ENCODE measurements at regions not wholly inside any gene's neighbourhood (a gene's known extent, or its start where the extent isn't known, plus 50 kb on each side); places are given as distances from the start of the nearest gene placed in this dataset.
A peak's percentile ranks its signal among the peaks of the same experiment; 100 is the strongest.
"Not testable (repeated sequence)": the region's sequence is repeated elsewhere in the genome, so short reads cannot be mapped to it uniquely, and the experiment has no call there.

DNA sequence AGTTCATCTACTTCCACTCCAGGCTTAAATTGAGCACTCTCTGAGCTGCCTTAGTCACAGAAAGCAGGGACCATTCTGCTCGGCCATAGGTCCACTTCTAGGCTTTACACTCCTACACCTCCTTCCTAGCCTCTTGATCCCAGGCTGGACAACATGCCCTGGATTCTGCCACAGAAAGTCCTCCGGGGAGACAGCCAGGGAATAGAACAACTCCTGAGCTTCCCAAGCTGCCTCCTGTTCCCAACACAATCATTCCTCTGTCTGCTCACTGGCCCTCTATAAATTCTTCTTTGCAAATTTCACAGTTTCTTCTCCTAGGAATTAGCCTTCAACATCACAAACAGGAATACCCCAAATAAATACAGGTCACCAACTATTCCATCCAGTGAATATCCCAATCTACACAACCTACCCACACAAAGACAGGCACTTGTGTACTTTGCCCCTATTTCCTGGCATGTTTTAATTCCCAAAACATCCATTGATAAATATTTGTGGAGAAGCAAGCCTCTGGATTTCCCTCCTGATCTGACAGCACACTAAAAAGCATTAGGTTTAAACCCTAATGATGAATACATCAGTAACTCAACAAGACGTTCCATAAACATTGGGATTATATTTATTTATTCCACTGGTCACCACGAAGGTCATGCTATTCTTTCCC lies 125.5 kb downstream of the ENC1 start:
- H3K4me3 Mint-ChIP-seq, result no peak overlapping the region
- H3K27me3 Mint-ChIP-seq, result no peaks in the 10 kb centered on the region
- no peak for DNase-seq (ENCODE audit: extremely low spot score, unreplicated experiment)
- H3K9me3 Mint-ChIP-seq, result no peaks in the 10 kb centered on the region
- TF ChIP-seq, protein P1, sequence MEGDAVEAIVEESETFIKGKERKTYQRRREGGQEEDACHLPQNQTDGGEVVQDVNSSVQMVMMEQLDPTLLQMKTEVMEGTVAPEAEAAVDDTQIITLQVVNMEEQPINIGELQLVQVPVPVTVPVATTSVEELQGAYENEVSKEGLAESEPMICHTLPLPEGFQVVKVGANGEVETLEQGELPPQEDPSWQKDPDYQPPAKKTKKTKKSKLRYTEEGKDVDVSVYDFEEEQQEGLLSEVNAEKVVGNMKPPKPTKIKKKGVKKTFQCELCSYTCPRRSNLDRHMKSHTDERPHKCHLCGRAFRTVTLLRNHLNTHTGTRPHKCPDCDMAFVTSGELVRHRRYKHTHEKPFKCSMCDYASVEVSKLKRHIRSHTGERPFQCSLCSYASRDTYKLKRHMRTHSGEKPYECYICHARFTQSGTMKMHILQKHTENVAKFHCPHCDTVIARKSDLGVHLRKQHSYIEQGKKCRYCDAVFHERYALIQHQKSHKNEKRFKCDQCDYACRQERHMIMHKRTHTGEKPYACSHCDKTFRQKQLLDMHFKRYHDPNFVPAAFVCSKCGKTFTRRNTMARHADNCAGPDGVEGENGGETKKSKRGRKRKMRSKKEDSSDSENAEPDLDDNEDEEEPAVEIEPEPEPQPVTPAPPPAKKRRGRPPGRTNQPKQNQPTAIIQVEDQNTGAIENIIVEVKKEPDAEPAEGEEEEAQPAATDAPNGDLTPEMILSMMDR (conservative IDR thresholded peaks at IDR 0.05), result no peak
- H3K36me3 Mint-ChIP-seq, result no peaks in the 10 kb centered on the region
- peaks cover 29% of the 10 kb centered on the region for H3K4me1 Mint-ChIP-seq (ENCODE audit: unreplicated experiment)
- H3K27ac Mint-ChIP-seq, result peak overlapping the region; percentile 14

DNA sequence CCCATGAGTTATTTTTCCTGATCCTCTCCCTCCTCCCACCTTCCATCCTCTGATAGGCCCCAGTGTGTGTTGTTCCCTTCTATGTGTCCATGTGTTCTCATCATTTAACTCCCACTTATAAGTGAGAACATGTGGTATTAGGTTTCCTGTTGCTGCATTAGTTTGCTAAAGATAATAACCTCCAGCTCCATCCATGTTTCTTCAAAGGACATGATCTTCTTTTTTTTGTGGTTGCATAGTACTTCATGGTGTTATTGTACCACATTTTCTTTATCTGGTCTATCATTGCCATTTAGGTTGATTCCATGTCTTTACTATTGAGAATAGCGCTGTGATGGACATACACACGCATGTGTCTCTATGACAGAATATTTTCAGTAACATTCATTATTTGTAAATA lies 128.8 kb downstream of the ENC1 start:
- H3K27me3 Mint-ChIP-seq; H3K9me3 Mint-ChIP-seq; DNase-seq (ENCODE audit: extremely low spot score, unreplicated experiment); H3K36me3 Mint-ChIP-seq; H3K4me3 Mint-ChIP-seq; H3K27ac Mint-ChIP-seq: not testable (repeated sequence)
- peaks cover 36% of the 10 kb centered on the region for H3K4me1 Mint-ChIP-seq (ENCODE audit: unreplicated experiment)

DNA sequence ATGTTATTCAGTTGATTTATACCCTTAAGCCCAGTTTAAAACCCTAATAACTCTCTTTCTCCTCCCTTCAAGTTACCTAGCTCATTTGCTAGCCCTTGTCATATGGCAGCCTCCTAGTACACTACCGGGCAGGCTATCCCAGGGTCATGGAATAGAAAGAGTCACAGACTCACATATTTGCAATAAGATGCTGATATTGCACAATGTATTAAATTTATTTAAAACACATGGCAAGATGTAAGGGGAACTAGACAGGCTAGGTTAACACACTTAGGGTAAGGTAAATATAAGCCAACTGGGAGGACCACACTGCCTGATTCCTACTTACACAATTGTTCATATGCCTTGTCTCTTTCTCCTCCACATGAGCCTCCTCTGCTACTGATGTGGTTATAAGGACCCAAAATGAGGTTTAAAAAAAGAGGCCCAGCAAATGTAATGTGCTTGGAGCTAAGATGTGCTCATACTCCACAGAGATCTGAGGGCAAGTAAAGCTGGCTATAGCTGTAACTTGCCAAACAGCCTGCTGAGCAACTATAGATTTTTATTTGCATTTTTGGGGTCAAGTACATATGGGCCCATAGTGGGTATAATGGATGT lies 130.0 kb downstream of the ENC1 start:
- H3K36me3 Mint-ChIP-seq, result no peaks in the 10 kb centered on the region
- TF ChIP-seq, protein P1 (conservative IDR thresholded peaks at IDR 0.05), result no peak

DNA sequence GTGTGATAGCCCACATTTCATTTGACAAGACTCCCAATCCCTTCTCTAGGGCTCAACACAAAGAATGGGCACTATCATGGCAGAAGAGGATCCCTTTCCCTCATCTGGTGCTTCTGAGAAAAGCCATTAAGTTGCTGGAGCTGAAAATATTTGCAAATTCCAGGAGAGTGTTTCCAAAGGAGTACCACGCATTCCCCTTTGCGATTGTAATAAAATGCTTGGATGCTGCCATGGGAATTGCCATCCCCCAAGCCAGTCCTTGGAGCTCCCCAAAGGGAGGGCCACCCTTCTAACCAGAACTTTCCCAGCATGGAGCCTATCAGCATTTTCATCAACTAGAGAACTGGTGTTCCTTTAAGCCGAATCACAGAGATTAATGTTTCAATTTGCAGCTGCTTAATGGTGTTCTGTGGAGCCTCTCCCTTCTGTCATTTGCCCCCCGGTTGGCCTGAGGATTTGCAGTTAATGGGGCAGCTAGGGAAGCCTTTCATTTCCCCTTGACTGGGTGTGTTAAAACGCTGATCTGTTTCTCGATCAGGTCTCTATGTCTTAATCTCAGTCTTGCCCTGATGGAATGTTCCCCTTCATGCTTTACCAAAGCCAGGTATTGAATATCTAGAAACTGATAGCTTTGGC lies 133.0 kb downstream of the ENC1 start:
- Mint-ChIP-seq H3K4me1 (ENCODE audit: unreplicated experiment) (peaks cover 36% of the 10 kb centered on the region), H3K36me3 (no peaks in the 10 kb centered on the region), H3K9me3 (peaks cover 5% of the 10 kb centered on the region), H3K27ac (no peak overlapping the region), H3K4me3 (no peak overlapping the region), H3K27me3 (no peaks in the 10 kb centered on the region)
- TF ChIP-seq, protein P1 (conservative IDR thresholded peaks at IDR 0.05), result no peak
- DNase-seq (ENCODE audit: extremely low spot score, unreplicated experiment), result no peak

More for the DNA sequence above, 130.0 kb downstream of the ENC1 start:
- Mint-ChIP-seq H3K27me3 (no peaks in the 10 kb centered on the region), H3K27ac (no peak overlapping the region), H3K4me1 (ENCODE audit: unreplicated experiment) (peaks cover 33% of the 10 kb centered on the region), H3K4me3 (no peak overlapping the region), H3K9me3 (no peaks in the 10 kb centered on the region)
- DNase-seq (ENCODE audit: extremely low spot score, unreplicated experiment), result no peak

DNA sequence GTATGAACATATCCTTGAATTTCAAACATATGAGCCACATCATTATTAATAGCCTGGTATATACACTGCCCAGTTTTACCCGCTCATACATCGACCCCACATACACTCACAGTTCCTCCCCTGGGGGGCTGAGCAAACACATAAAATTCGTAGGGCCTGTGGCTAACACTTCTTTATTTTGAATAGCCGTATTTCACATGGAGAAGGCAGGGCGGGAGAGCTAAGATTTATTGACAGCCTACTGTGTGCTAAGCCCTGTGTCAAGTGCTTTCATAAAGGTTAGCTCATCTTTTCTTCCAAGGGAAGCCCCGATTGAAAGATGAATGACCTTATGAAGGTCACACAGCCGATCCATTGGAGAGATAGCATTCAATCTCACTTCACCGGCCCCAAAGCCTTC lies 134.4 kb downstream of the ENC1 start:
- Mint-ChIP-seq H3K4me3 (no peak overlapping the region), H3K4me1 (ENCODE audit: unreplicated experiment) (peaks cover 39% of the 10 kb centered on the region), H3K27me3 (no peaks in the 10 kb centered on the region), H3K36me3 (no peaks in the 10 kb centered on the region), H3K9me3 (peaks cover 5% of the 10 kb centered on the region), H3K27ac (no peak overlapping the region)
- DNase-seq (ENCODE audit: extremely low spot score, unreplicated experiment), result no peak
- TF ChIP-seq, protein P1 (conservative IDR thresholded peaks at IDR 0.05), result no peak

DNA sequence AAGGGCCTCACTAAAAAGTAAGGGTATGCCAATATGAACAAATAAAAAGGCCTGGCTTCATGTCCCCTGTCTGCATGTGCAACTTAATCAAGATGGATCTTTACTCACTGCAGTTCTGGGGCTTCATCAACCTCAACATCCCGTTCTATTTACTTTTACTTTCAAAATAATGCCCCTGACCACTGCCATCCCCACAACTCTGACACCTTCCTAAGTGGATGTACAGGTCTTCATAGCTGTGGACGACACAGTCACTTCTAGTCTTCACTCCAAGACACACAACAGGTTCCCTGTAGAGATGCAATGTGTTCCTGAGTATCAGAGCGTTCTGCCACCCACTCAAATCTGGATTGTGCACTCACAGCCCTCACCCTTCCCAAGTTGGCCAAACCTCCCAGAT lies 136.1 kb downstream of the ENC1 start:
- Mint-ChIP-seq H3K4me3 (no peak overlapping the region), H3K36me3 (no peaks in the 10 kb centered on the region), H3K27me3 (no peaks in the 10 kb centered on the region), H3K4me1 (ENCODE audit: unreplicated experiment) (peaks cover 55% of the 10 kb centered on the region), H3K9me3 (peaks cover 5% of the 10 kb centered on the region), H3K27ac (peak overlapping the region; percentile 14)
- TF ChIP-seq, protein P1 (conservative IDR thresholded peaks at IDR 0.05), result no peak
- DNase-seq (ENCODE audit: extremely low spot score, unreplicated experiment), result no peak

Data from type B pancreatic cell (in vitro differentiated cells).